Smooth muscle cell (in vitro differentiated cells): ENCODE measurements at regions not wholly inside any gene's neighbourhood (a gene's known extent, or its start where the extent isn't known, plus 50 kb on each side); places are given as distances from the start of the nearest gene placed in this dataset.

ENCODE experiments used
- DNase-seq: peaks from one replicate; lab custom pipeline; 2025; ENCODE audit not compliant: unreplicated experiment; lab: John Stamatoyannopoulos, UW
- H2AFZ ChIP-seq: fragments of 200-600 bp; sonication (generic); 2 replicates; pipeline ENCODE4 v1.6.0; 2016; ENCODE audit warnings: antibody characterized with exemption, low read depth, mild to moderate bottlenecking
- H3F3A ChIP-seq: fragments of 200-600 bp; sonication (generic); 2 replicates; pipeline ENCODE4 v1.6.0; 2017; ENCODE audit warnings: antibody characterized with exemption, low read depth
- H3K27ac ChIP-seq: fragments of 200-600 bp; sonication (generic); 2 replicates; pipeline ENCODE4 v1.5.1; 2016; ENCODE audit warnings: low read depth, mild to moderate bottlenecking
- H3K27me3 ChIP-seq: fragments of 200-600 bp; sonication (generic); 2 replicates; pipeline ENCODE4 v1.6.1; 2016; ENCODE audit warnings: low read depth, mild to moderate bottlenecking
- H3K36me3 ChIP-seq: fragments of 200-600 bp; sonication (generic); 2 replicates; pipeline ENCODE4 v1.5.1; 2016; ENCODE audit warnings: low read depth
- H3K4me1 ChIP-seq: fragments of 200-600 bp; sonication (generic); 2 replicates; pipeline ENCODE4 v1.5.1; 2016; ENCODE audit warnings: low read depth
- H3K4me2 ChIP-seq: fragments of 200-600 bp; sonication (generic); 2 replicates; pipeline ENCODE4 v1.6.0; 2016; ENCODE audit warnings: mild to moderate bottlenecking
- H3K4me3 ChIP-seq: fragments of 200-600 bp; sonication (generic); 2 replicates; pipeline ENCODE4 v1.5.1; 2016; ENCODE audit warnings: mild to moderate bottlenecking
- H3K79me2 ChIP-seq: fragments of 200-600 bp; sonication (generic); 2 replicates; pipeline ENCODE4 v1.6.0; 2016; ENCODE audit warnings: low read depth, mild to moderate bottlenecking
- H3K9ac ChIP-seq: fragments of 200-600 bp; sonication (generic); 2 replicates; pipeline ENCODE4 v1.6.0; 2016; ENCODE audit warnings: low read depth
- H3K9me3 ChIP-seq: fragments of 200-600 bp; sonication (generic); replicated peaks from 2 replicates; pipeline ENCODE4 v1.5.1; 2016; ENCODE audit warnings: low read depth
- H4K20me1 ChIP-seq: fragments of 200-600 bp; sonication (generic); 2 replicates; pipeline ENCODE4 v1.6.0; 2016; ENCODE audit warnings: low read depth
- WGBS: methylation state at CpG from one replicate; pipeline ENCODE4 v1.1.7; 2016; ENCODE audit warnings: low lambda C conversion rate; 5-methylcytosine and 5-hydroxymethylcytosine counted together
- TF ChIP-seq, protein P1 (sequence below): fragments of 200-600 bp; sonication (generic); IDR thresholded peaks from 2 replicates; pipeline ENCODE4 v1.5.1; 2017; ENCODE audit warnings: borderline replicate concordance, mild to moderate bottlenecking, antibody characterized with exemption; ENCODE audit not compliant: insufficient read depth, poor library complexity, severe bottlenecking

DNA sequence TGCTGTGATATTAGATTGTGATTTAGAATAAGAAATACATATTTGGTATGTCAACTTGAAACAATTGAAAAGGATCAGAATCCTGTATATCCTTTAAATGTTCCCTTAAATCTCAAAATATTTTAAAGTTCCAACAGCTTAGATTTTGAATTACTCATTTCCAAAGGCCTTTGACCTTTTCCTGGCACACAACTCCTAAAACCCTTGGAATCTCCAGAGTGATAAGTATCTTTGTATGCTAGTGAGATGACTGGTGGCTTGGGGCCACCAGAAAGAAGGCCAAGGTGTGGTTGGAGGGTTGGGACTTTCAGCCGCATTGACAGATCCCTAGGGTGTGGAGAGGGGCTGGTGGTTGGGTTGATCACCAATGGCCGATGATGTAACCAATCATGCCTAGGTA, 104.7 kb downstream of the YIPF5 start:
- 100% methylated on average over 2 of the region's 2 CpGs for WGBS
- TF ChIP-seq, protein P1, sequence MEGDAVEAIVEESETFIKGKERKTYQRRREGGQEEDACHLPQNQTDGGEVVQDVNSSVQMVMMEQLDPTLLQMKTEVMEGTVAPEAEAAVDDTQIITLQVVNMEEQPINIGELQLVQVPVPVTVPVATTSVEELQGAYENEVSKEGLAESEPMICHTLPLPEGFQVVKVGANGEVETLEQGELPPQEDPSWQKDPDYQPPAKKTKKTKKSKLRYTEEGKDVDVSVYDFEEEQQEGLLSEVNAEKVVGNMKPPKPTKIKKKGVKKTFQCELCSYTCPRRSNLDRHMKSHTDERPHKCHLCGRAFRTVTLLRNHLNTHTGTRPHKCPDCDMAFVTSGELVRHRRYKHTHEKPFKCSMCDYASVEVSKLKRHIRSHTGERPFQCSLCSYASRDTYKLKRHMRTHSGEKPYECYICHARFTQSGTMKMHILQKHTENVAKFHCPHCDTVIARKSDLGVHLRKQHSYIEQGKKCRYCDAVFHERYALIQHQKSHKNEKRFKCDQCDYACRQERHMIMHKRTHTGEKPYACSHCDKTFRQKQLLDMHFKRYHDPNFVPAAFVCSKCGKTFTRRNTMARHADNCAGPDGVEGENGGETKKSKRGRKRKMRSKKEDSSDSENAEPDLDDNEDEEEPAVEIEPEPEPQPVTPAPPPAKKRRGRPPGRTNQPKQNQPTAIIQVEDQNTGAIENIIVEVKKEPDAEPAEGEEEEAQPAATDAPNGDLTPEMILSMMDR, result no peak

DNA sequence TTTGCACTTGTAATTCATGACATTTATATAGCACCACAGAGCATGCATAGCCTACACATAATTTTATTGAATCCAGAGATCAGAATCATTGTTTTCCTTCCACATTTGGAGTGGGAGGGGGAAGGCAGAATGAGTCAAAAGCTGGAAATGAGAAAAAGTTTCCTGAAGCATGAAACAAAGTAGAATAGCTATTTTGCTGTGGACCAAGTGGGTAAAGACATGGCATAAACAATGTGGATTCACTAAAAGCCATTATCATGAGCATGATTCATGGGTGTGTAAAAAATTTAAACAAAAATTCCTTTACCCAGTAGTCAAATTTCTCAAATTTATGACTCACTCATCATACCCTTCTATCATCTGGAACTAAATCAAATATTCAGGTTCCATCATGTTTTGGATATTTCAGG, 97.9 kb downstream of the YIPF5 start:
- Histone ChIP-seq H3K27me3 (no peaks in the 10 kb centered on the region), H3K27ac (no peak overlapping the region), H3K9me3 (no peaks in the 10 kb centered on the region), H3K9ac (no peak overlapping the region), H3K36me3 (no peaks in the 10 kb centered on the region), H3K79me2 (no peaks in the 10 kb centered on the region), H3F3A (no peaks in the 10 kb centered on the region), H3K4me1 (no peaks in the 10 kb centered on the region), H3K4me3 (no peak overlapping the region), H2AFZ (no peak overlapping the region), H3K4me2 (peak overlapping the region; percentile 28), H4K20me1 (no peaks in the 10 kb centered on the region)
- no peak for DNase-seq
- TF ChIP-seq, protein P1, result no peak

More for the DNA sequence above, 104.7 kb downstream of the YIPF5 start:
- H3K27me3 ChIP-seq, result no peaks in the 10 kb centered on the region
- H3K4me3 ChIP-seq, result no peak overlapping the region
- no peaks in the 10 kb centered on the region for H4K20me1 ChIP-seq
- no peaks in the 10 kb centered on the region for H3K79me2 ChIP-seq
- no peaks in the 10 kb centered on the region for H3K36me3 ChIP-seq
- H3F3A ChIP-seq, result no peaks in the 10 kb centered on the region
- no peak overlapping the region for H3K27ac ChIP-seq
- H3K4me2 ChIP-seq, result no peak overlapping the region
- H3K9ac ChIP-seq, result no peak overlapping the region
- H3K4me1 ChIP-seq, result no peaks in the 10 kb centered on the region
- H3K9me3 ChIP-seq, result no peaks in the 10 kb centered on the region
- no peak overlapping the region for H2AFZ ChIP-seq
- DNase-seq, result no peak

DNA sequence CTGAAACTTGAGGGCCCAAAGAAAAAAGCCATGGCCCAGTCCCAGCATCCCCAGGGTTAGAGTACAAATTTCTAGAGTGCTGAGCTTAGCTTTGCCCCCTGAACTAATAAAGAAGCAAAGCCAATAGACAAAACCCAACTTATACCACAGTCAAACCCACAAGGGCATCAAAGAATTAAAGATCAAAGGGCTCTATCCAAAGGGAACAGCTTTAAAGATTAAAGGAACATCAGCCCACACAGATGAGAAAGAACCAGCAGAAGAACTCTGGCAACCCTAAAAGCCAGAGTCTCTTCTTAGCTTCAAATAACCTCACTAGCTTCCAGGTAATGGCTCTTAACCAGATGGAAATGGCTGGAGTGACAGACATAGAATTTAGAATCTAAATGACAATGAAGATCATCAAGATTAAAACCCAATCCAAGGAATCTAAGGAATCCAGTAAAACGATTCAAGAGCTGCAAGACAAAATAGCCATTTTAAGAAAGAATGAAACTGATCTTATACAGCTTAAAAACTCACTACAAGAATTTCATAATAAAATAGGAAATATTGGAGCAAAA, 93.9 kb downstream of the YIPF5 start:
- no peaks in the 10 kb centered on the region for H3K36me3 ChIP-seq
- no peak overlapping the region for H3K4me3 ChIP-seq
- no peak overlapping the region for H3K4me2 ChIP-seq
- no peaks in the 10 kb centered on the region for H3F3A ChIP-seq
- no peak overlapping the region for H3K27ac ChIP-seq
- peaks cover 5% of the 10 kb centered on the region for H3K9me3 ChIP-seq
- no peak overlapping the region for H2AFZ ChIP-seq
- no peaks in the 10 kb centered on the region for H3K4me1 ChIP-seq
- H3K79me2 ChIP-seq, result no peaks in the 10 kb centered on the region
- 37% methylated on average over 1 of the region's 1 CpG for WGBS
- H4K20me1 ChIP-seq, result no peaks in the 10 kb centered on the region
- no peaks in the 10 kb centered on the region for H3K27me3 ChIP-seq
- H3K9ac ChIP-seq, result no peak overlapping the region
- no peak for DNase-seq
- TF ChIP-seq, protein P1, result no peak

DNA sequence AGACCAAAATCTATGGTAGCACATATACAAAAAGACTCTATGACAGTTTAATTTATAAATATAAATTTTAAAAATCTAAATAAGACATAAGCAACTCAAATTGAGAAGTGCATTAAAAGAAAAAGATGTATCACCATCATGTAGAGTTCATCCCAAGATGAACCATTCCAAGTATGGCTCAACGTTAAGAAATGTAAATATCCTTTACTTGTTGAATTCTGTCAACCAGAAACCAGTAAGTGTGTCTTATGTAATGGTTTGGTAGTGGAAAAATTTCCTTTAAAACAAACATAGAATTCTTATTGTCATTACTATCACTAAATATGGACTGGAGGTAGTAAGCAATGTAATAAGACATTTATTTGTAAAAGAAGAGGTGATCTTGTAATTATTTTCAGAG, 87.3 kb downstream of the YIPF5 start:
- H3K27me3 ChIP-seq, result no peaks in the 10 kb centered on the region
- no peak overlapping the region for H3K9ac ChIP-seq
- H3K79me2 ChIP-seq, result no peaks in the 10 kb centered on the region
- no peak for DNase-seq
- H3K4me1 ChIP-seq, result no peaks in the 10 kb centered on the region
- H3K9me3 ChIP-seq, result peaks cover 5% of the 10 kb centered on the region
- TF ChIP-seq, protein P1, result no peak
- no peak overlapping the region for H3K4me2 ChIP-seq
- WGBS, result 85% methylated on average over 1 of the region's 1 CpG
- no peak overlapping the region for H2AFZ ChIP-seq
- no peak overlapping the region for H3K4me3 ChIP-seq
- H3F3A ChIP-seq, result no peaks in the 10 kb centered on the region
- H4K20me1 ChIP-seq, result no peaks in the 10 kb centered on the region
- H3K27ac ChIP-seq, result no peak overlapping the region
- peaks cover 4% of the 10 kb centered on the region for H3K36me3 ChIP-seq
